Neural progenitor cell (in vitro differentiated cells): ENCODE measurements at regions not wholly inside any gene's neighbourhood (a gene's known extent, or its start where the extent isn't known, plus 50 kb on each side); places are given as distances from the start of the nearest gene placed in this dataset.

Source experiments
- EZH2 ChIP-seq: fragments of 200-600 bp; sonication (generic); IDR thresholded peaks from 2 replicates; pipeline ENCODE4 v1.6.1; 2017; ENCODE audit warnings: antibody characterized with exemption, mild to moderate bottlenecking, moderate library complexity
- EZH2phosphoT487 ChIP-seq: fragments of 200-600 bp; sonication (generic); IDR thresholded peaks from 2 replicates; pipeline ENCODE4 v1.6.1; 2017; ENCODE audit warnings: antibody characterized with exemption
- TF ChIP-seq, protein P1 (sequence below): fragments of 200-600 bp; sonication (generic); IDR thresholded peaks from 2 replicates; pipeline ENCODE4 v1.5.1; 2017; ENCODE audit warnings: antibody characterized with exemption, mild to moderate bottlenecking

- TF ChIP-seq, protein P1, sequence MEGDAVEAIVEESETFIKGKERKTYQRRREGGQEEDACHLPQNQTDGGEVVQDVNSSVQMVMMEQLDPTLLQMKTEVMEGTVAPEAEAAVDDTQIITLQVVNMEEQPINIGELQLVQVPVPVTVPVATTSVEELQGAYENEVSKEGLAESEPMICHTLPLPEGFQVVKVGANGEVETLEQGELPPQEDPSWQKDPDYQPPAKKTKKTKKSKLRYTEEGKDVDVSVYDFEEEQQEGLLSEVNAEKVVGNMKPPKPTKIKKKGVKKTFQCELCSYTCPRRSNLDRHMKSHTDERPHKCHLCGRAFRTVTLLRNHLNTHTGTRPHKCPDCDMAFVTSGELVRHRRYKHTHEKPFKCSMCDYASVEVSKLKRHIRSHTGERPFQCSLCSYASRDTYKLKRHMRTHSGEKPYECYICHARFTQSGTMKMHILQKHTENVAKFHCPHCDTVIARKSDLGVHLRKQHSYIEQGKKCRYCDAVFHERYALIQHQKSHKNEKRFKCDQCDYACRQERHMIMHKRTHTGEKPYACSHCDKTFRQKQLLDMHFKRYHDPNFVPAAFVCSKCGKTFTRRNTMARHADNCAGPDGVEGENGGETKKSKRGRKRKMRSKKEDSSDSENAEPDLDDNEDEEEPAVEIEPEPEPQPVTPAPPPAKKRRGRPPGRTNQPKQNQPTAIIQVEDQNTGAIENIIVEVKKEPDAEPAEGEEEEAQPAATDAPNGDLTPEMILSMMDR, result no peak
- TF ChIP-seq EZH2 (no peak), EZH2phosphoT487 (no peak)
These were observed 299.7 kb upstream of the CDH11 start for GRCh38 chr16:65421596-65421995.
